GM12878 (cell line): ENCODE measurements at regions not wholly inside any gene's neighbourhood (a gene's known extent, or its start where the extent isn't known, plus 50 kb on each side); places are given as distances from the start of the nearest gene placed in this dataset.

Experiments used
- ATAC-seq: fragments of 200-7000 bp; cut with Tn5 transposase; 3 replicates; pipeline ENCODE4 v1.9.1; 2020; ENCODE audit warnings: mild to moderate bottlenecking, moderate library complexity
- BruUV-seq: library from RNA; stranded (reverse); fragments of 400-500 nt; replicated peaks from 2 replicates; lab custom pipeline; 2021; lab: Mats Ljungman, UMichigan
- CTCF ChIA-PET: fragments of 300-600 bp; sonication (Branson Sonifier 250); formaldehyde crosslinking; extraction: SDS; loops from one replicate; lab custom pipeline; 2021; ENCODE audit warnings: inconsistent platforms; lab: Yijun Ruan, JAX
- POLR2A ChIA-PET: fragments of 350-600 bp; formaldehyde crosslinking; extraction: SDS; loops from one replicate; lab custom pipeline; 2021; ENCODE audit warnings: inconsistent platforms; lab: Charles Lee
- RAD21 ChIA-PET: fragments of 300-600 bp; sonication (Branson Sonifier 250); formaldehyde crosslinking; loops from one replicate; lab custom pipeline; 2023; ENCODE audit warnings: antibody characterized with exemption; ENCODE audit not compliant: unreplicated experiment; lab: Charles Lee
- SMC1A ChIA-PET: fragments of 300-600 bp; sonication (Branson Sonifier 250); formaldehyde crosslinking; loops from one replicate; lab custom pipeline; 2023; ENCODE audit not compliant: unreplicated experiment, uncharacterized antibody; lab: Charles Lee
- DNase-seq: peaks from one replicate; pipeline ENCODE4 v3.0.0-alpha.2; 2011; ENCODE audit warnings: low read depth, low spot score
- FAIRE-seq: peaks from 3 replicates; lab custom pipeline; 2011; peaks lifted over from hg19 to GRCh38; lab: Jason Lieb, UNC
- H2AFZ ChIP-seq: 2 replicates; pipeline ENCODE4 v1.6.0; 2011; ENCODE audit warnings: low read depth, low read length, control low read depth; ENCODE audit not compliant: control insufficient read depth
- H3K27ac ChIP-seq: 2 replicates; pipeline ENCODE4 v1.5.1; 2011; ENCODE audit warnings: control low read depth; ENCODE audit not compliant: control insufficient read depth, insufficient read depth
- H3K27me3 ChIP-seq, 2 experiments: replicated peaks in 1 of 2; 2 replicates each; pipeline versions ENCODE4 v1.6.0 to v1.6.1; 2011; ENCODE audit warnings: low read length in 1 of 2; ENCODE audit not compliant: control insufficient read depth in 2 of 2, insufficient read depth in 2 of 2
- H3K36me3 ChIP-seq, 2 experiments: 2 replicates each; pipeline ENCODE4 v1.5.1; 2011; ENCODE audit warnings: low read length in 1 of 2; ENCODE audit not compliant: control insufficient read depth in 2 of 2, insufficient read depth in 2 of 2
- H3K4me1 ChIP-seq: 2 replicates; pipeline ENCODE4 v1.6.1; 2011; ENCODE audit warnings: mild to moderate bottlenecking, low read length, moderate library complexity, mixed read lengths; ENCODE audit not compliant: control insufficient read depth, insufficient read depth
- H3K4me2 ChIP-seq: 2 replicates; pipeline ENCODE4 v1.6.0; 2011; ENCODE audit warnings: control low read depth; ENCODE audit not compliant: control insufficient read depth, insufficient read depth
- H3K4me3 ChIP-seq: fragments of 200-600 bp; sonication (generic); 2 replicates; pipeline ENCODE4 v1.5.1; 2016
- H3K79me2 ChIP-seq: 2 replicates; pipeline ENCODE4 v1.6.0; 2011; ENCODE audit warnings: low read length; ENCODE audit not compliant: control insufficient read depth, insufficient read depth
- H3K9ac ChIP-seq: 2 replicates; pipeline ENCODE4 v1.8.0; 2011; ENCODE audit warnings: low read length, control low read depth, mixed read lengths; ENCODE audit not compliant: control insufficient read depth, insufficient read depth
- H3K9me3 ChIP-seq: replicated peaks from 3 replicates; pipeline ENCODE4 v1.5.1; 2011; ENCODE audit warnings: mild to moderate bottlenecking, low read length; ENCODE audit not compliant: control insufficient read depth, insufficient read depth
- H4K20me1 ChIP-seq: 2 replicates; pipeline ENCODE4 v1.6.0; 2011; ENCODE audit not compliant: control insufficient read depth, insufficient read depth
- BACH1 ChIP-seq: fragments of 450-650 bp; IDR thresholded peaks from 2 replicates; pipeline ENCODE4 v1.6.1; 2017; ENCODE audit warnings: mild to moderate bottlenecking, borderline replicate concordance
- FOS ChIP-seq: IDR thresholded peaks from 3 replicates; pipeline ENCODE4 v1.6.1; 2011; ENCODE audit warnings: borderline replicate concordance; ENCODE audit not compliant: insufficient read length; ENCODE audit errors: extremely low read depth
- FOXK2 ChIP-seq: fragments of 450-650 bp; IDR thresholded peaks from 2 replicates; pipeline ENCODE4 v1.6.1; 2017; ENCODE audit warnings: mild to moderate bottlenecking, moderate library complexity
- JUND ChIP-seq: IDR thresholded peaks from 2 replicates; pipeline ENCODE4 v1.6.1; 2012; ENCODE audit warnings: low read depth, mild to moderate bottlenecking, low read length, improper control_type of control experiment, moderate library complexity
- MEF2A ChIP-seq: IDR thresholded peaks from 2 replicates; pipeline ENCODE4 v1.6.1; 2011; ENCODE audit warnings: low read depth, mild to moderate bottlenecking, low read length, moderate library complexity; ENCODE audit not compliant: insufficient read depth
- MYC ChIP-seq: IDR thresholded peaks from 2 replicates; pipeline ENCODE4 v1.6.1; 2011; ENCODE audit warnings: mild to moderate bottlenecking, low read length, moderate library complexity, inconsistent platforms; ENCODE audit not compliant: insufficient read depth, insufficient replicate concordance, insufficient read length, severe bottlenecking
- NR2C1 ChIP-seq: fragments of 450-650 bp; IDR thresholded peaks from 2 replicates; pipeline ENCODE4 v1.6.1; 2017; ENCODE audit warnings: antibody characterized with exemption, mild to moderate bottlenecking, moderate library complexity
- PAX5 ChIP-seq: IDR thresholded peaks from 2 replicates; pipeline ENCODE4 v1.6.1; 2011; ENCODE audit warnings: low read depth, low read length, borderline replicate concordance
- POLR2A ChIP-seq: IDR thresholded peaks from 2 replicates; pipeline ENCODE4 v1.6.1; 2011; ENCODE audit warnings: low read depth, mild to moderate bottlenecking, low read length
- POLR2AphosphoS5 ChIP-seq: IDR thresholded peaks from 2 replicates; pipeline ENCODE4 v1.6.1; 2011; ENCODE audit warnings: mild to moderate bottlenecking, low read length, inconsistent platforms
- POU2F2 ChIP-seq: IDR thresholded peaks from 3 replicates; pipeline ENCODE4 v1.6.1; 2011; ENCODE audit warnings: low read depth, mild to moderate bottlenecking, low read length, borderline replicate concordance
- SIN3A ChIP-seq: IDR thresholded peaks from 2 replicates; pipeline ENCODE4 v1.6.1; 2012; ENCODE audit warnings: low read depth, low read length, improper control_type of control experiment
- YBX1 ChIP-seq: fragments of 450-650 bp; IDR thresholded peaks from 2 replicates; pipeline ENCODE4 v1.6.1; 2016; ENCODE audit warnings: antibody characterized with exemption
- ZNF274 ChIP-seq: IDR thresholded peaks from one replicate; pipeline ENCODE4 v1.8.0; 2011; ENCODE audit not compliant: insufficient read length, insufficient read depth
- ZSCAN29 ChIP-seq: fragments of 450-650 bp; IDR thresholded peaks from 2 replicates; pipeline ENCODE4 v1.6.1; 2017; ENCODE audit warnings: mild to moderate bottlenecking, moderate library complexity
- WGBS: methylation state at CpG from one replicate; pipeline ENCODE4 v1.1.6; 2016; ENCODE audit warnings: low lambda C conversion rate; ENCODE audit not compliant: insufficient replicate concordance, insufficient coverage; ENCODE audit errors: missing lambda C conversion rate; 5-methylcytosine and 5-hydroxymethylcytosine counted together
- in situ Hi-C: fragments of 300-500 bp; cut with MboI; formaldehyde crosslinking; loops from 9 replicates; pipeline ENCODE4 v1.14.3; 2018; ENCODE audit warnings: mixed read lengths
- intact Hi-C: fragments of 100-400 bp; cut with micrococcal nuclease; formaldehyde crosslinking; loops from one replicate; pipeline ENCODE4 v1.14.2; 2022; ENCODE audit not compliant: unreplicated experiment
- TF ChIP-seq, protein P1 (sequence below): IDR thresholded peaks from 2 replicates; pipeline ENCODE4 v1.6.1; 2011; ENCODE audit warnings: mild to moderate bottlenecking, low read depth, low read length, moderate library complexity; ENCODE audit not compliant: insufficient replicate concordance
- TF ChIP-seq, protein P2 (sequence below): fragments of 150-350 bp; IDR thresholded peaks from 2 replicates; pipeline ENCODE4 v1.6.1; 2014; ENCODE audit warnings: mild to moderate bottlenecking, low read depth, low read length

DNA sequence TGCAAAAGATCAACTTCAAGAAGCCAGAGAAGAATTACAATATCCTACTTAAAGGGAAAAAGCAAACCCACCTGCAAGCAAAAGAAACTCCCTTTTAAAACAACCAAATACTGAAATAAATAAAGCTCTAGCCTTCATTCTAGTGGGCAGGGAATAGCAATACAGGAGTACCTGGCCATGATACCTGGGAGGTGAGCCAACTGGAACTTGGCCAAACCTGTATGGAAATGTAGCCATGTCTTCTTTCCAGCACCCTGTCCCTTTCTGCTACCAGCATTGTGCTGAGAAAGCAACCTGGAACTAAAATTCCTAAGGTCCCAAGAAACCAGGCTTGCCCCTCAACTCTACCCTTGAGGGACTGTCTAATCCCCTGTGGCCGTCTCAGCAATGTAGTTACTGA is 530.0 kb downstream of the EPHB1 start:
- FAIRE-seq (no peak), ATAC-seq (no peak), DNase-seq (no peak)
- in situ Hi-C loops (no loop called here), intact Hi-C loops (no loop called here)
- no peak overlapping the region for H3K27ac ChIP-seq
- no peaks in the 10 kb centered on the region for H3K27me3 ChIP-seq
- BruUV-seq: no TSS peak
- WGBS: 11% methylated on average over 1 of the region's 1 CpG
- no peak overlapping the region for H2AFZ ChIP-seq
- CTCF ChIA-PET: interaction anchor here (1.4 kb wide), 1 partner anchor 81 kb away, joined by 3 read pairs; no protein-coding TSS in a partner anchor
- no peaks in the 10 kb centered on the region for H3K9me3 ChIP-seq
- H4K20me1 ChIP-seq: no peaks in the 10 kb centered on the region
- TF ChIP-seq, protein P1, sequence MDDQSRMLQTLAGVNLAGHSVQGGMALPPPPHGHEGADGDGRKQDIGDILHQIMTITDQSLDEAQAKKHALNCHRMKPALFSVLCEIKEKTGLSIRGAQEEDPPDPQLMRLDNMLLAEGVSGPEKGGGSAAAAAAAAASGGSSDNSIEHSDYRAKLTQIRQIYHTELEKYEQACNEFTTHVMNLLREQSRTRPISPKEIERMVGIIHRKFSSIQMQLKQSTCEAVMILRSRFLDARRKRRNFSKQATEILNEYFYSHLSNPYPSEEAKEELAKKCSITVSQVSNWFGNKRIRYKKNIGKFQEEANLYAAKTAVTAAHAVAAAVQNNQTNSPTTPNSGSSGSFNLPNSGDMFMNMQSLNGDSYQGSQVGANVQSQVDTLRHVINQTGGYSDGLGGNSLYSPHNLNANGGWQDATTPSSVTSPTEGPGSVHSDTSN: no peak
- TF ChIP-seq YBX1: no peak
- no peak for TF ChIP-seq ZNF274
- no peak for TF ChIP-seq ZSCAN29
- no peak for TF ChIP-seq POLR2A
- TF ChIP-seq NR2C1: no peak
- H3K4me3 ChIP-seq: no peak overlapping the region
- SMC1A ChIA-PET: interaction anchor here (1.1 kb wide), 1 partner anchor 15 kb away, joined by 3 read pairs; no protein-coding TSS in a partner anchor
- POLR2A ChIA-PET: no interaction called here
- H3K79me2 ChIP-seq: no peaks in the 10 kb centered on the region
- no peak overlapping the region for H3K4me2 ChIP-seq
- RAD21 ChIA-PET: no interaction called here
- no peaks in the 10 kb centered on the region for H3K36me3 ChIP-seq
- no peaks in the 10 kb centered on the region for H3K4me1 ChIP-seq
- H3K9ac ChIP-seq: no peak overlapping the region

DNA sequence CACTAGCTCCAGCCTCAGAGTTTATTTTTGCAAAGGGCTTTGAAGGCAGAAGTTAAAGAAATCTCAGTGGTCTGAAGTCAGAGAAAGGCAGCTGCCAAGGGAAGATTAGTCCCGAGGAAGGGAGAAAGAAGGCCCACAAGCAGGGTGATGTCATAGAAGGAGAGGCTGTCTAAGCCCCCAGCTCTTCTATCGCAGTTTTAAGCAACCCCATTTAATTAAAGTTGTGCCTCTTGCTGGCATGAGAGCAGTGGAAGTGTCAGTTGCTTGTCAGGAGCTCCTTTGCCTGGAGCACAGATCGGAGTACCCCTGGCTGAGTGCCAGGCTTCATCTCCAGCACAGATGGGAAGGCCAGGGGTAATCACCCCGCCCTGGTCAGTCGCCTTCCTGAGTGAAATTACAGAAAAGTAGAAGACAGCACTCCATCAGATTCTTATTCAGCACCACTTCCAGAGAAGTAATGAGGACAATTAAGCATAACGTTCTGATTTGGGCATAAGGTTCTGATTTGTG is 530.7 kb downstream of the EPHB1 start:
- ATAC-seq: no peak
- Histone ChIP-seq H3K79me2 (no peaks in the 10 kb centered on the region), H4K20me1 (no peaks in the 10 kb centered on the region), H3K4me2 (no peak overlapping the region), H3K9me3 (no peaks in the 10 kb centered on the region), H3K9ac (no peak overlapping the region), H3K4me3 (no peak overlapping the region), H3K36me3 (no peaks in the 10 kb centered on the region), H3K4me1 (no peaks in the 10 kb centered on the region), H3K27me3 (no peaks in the 10 kb centered on the region), H3K27ac (no peak overlapping the region), H2AFZ (no peak overlapping the region)
- FAIRE-seq: no peak
- intact Hi-C loops: no loop called here
- 23% methylated on average over 6 of the region's 6 CpGs for WGBS
- SMC1A ChIA-PET: interaction anchor here (0.7 to 1.1 kb wide), 2 partner anchors 16 to 122 kb away, joined by 3 read pairs; no protein-coding TSS in a partner anchor
- no peak for DNase-seq
- RAD21 ChIA-PET: no interaction called here
- POLR2A ChIA-PET: no interaction called here
- BruUV-seq: no TSS peak
- in situ Hi-C loops: no loop called here
- CTCF ChIA-PET: interaction anchor here (1.4 kb wide), 1 partner anchor 82 kb away, joined by 3 read pairs; no protein-coding TSS in a partner anchor
- TF ChIP-seq POLR2A (no peak), PAX5 (no peak), FOXK2 (no peak), SIN3A (no peak), POLR2AphosphoS5 (no peak), JUND (no peak), MYC (no peak), FOS (no peak), MEF2A (no peak), BACH1 (no peak), POU2F2 (no peak)
- TF ChIP-seq, protein P2, sequence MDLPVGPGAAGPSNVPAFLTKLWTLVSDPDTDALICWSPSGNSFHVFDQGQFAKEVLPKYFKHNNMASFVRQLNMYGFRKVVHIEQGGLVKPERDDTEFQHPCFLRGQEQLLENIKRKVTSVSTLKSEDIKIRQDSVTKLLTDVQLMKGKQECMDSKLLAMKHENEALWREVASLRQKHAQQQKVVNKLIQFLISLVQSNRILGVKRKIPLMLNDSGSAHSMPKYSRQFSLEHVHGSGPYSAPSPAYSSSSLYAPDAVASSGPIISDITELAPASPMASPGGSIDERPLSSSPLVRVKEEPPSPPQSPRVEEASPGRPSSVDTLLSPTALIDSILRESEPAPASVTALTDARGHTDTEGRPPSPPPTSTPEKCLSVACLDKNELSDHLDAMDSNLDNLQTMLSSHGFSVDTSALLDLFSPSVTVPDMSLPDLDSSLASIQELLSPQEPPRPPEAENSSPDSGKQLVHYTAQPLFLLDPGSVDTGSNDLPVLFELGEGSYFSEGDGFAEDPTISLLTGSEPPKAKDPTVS: no peak
